GM19328 (cell line): ENCODE measurements at regions not wholly inside any gene's neighbourhood (a gene's known extent, or its start where the extent isn't known, plus 50 kb on each side); places are given as distances from the start of the nearest gene placed in this dataset.
"Not testable (repeated sequence)": the region's sequence is repeated elsewhere in the genome, so short reads cannot be mapped to it uniquely, and the experiment has no call there.

Source experiments
- ATAC-seq: cut with Tn5 transposase; IDR thresholded peaks from one replicate; pipeline ENCODE4 v1.9.1; 2021; ENCODE audit warnings: mild to moderate bottlenecking, moderate library complexity; ENCODE audit not compliant: unreplicated experiment

DNA sequence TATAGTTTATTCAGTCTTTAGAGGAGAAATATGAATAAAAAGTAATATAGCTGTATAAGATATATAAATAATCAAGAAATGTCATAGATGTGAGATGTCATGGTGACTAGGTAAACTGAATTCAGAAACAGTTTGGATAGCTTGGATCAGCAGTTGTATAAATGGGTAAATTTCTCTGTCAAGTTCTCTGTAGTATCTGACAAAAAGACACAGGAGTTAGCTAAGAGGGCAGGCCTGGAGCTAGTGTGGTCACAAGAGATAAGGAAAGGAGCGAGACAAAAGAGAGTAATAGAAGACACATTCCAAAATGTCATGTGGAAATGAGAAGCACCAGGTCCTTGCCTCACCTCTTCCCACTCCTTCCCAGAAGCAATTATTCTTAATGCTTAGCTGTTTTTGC, 349.0 kb downstream of the LMO7 start:
- no peak for ATAC-seq

DNA sequence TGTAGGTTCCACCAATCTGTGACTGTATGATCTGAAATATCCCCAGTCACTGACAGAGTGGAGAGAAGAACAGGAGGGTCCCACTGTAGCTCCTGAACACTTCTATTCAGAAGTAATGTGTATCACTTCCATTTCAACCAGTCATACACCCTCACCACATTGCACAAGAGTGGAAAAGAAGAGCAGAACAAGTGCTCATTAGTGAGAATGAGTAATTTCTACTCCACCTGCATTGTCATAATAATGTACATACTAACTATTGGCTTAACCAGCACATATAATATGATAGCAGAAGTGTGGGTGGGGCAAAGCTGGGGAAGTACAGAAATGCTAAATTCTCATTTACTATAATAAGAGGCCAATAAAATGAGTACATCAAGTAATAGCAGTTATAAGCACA, 342.7 kb downstream of the LMO7 start:
- no peak for ATAC-seq

DNA sequence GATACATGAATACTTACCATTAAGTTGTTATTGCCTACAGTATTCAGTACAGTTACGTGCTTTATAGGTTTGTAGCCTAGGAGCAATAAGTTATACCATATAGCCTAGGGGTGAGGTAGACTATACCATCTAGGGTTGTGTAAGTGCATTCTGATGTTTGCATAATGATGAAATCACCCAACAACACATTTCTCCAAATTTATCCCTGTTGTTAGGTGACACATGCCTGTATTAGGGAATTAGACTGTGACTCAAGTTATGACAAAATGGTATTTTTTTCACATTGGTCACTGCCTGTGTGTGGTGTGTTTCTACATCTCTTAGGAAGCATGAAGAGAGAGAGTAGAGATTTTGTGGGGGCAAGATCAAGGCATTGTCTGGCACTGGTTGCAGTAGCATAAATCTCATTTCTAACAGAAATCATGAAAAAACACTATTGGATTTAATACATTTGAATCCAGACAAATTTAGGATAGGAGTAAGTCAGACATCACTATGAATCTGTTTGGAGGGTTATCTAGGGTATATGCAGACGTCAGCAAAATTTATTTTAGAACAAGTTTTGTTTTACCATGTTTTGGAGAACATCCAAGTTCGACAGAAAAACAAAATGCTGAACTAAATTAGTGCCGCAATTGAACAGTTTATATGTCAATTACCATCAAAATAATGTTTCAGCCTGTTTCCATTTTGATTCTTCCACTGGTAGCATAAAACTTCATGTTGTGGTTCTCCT, 332.1 kb downstream of the LMO7 start:
- no peak for ATAC-seq

DNA sequence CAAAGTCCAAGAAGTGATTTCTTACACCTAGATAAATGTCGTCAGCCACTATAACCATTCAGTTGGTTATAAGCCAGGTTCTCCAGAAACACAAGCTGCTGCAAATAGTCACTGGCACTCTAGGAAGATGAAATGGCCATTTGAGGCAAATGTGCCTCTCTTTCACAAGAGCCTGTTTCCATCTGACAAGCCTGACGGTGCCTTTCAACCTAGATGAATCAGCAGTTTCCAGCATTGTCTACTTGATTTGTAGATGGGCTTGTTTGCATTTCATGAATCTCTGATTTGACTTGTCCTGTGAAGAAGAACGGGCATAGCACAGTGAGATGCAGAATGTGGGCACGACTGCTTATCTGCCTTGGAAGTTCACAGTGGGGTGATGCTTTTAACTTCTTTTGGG, 327.2 kb downstream of the LMO7 start:
- no peak for ATAC-seq

DNA sequence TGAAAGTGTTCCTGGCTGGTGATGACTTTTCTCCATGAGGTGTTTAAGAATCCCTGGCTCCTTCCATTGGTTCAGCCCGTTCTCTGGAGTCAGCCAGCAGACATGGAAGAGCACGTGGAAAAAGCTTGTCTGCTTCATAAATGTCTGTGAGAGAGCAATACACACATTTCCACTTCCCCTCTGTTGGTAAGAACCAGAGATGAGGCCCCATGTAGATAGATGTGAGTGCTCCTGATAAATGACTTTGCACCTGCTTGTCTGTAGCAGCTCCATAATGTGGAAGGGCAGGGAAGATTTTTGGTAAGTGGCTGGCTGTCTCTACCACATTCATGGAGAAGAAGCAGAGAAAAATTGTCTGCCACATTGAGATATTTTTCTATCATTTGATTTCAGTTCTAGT, 325.8 kb downstream of the LMO7 start:
- no peak for ATAC-seq

DNA sequence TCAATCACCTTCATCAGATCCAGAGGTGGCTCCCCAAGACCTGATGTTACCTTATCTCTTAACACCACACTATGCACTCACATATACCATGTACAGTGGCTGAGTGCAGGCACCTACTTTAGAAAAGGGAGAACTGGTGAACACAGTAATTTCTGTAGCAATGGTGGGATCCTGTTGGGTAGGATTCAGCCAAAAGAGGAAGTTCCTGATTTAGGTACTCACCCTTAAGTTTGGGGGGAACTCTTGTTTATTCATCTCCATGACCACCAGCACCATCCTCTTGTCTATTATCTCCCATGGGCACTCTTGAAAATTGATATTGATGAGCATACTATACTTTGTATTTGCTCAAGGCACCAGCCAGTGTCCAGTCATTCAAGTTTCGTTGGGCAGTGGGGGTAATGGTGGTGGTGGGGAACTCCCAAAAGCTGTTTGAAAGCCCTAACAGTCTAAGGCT, 324.4 kb downstream of the LMO7 start:
- ATAC-seq = peak; percentile 95

DNA sequence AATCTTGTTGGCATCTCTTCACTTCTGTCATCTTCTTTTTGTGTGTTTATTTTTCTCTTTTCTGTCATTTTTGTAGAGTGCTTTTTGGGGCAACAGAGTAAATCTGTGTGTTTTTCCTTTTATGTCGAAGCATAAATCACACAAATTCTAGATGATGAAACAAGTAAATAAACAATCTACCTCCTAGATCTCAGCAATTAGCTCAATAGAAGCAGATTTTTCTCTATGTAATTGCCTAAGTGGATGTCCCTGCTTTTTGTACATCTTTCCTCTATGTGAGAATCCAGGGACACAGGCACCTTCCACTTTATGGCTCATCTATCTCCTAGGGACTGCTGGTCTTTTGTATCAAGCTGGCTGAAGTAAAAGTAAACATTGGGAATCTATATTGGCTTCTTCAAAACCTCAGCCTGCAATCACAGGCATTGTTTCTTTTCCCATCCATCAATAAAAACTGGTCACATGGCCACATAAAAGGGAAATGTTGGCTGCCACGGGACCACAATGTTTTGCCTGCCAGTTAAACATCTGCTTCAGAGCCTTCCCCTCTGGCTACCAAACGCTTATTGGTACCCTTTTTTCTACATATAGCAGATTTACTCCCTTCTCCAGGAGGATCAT, 323.8 kb downstream of the LMO7 start:
- ATAC-seq = peak; percentile 14

DNA sequence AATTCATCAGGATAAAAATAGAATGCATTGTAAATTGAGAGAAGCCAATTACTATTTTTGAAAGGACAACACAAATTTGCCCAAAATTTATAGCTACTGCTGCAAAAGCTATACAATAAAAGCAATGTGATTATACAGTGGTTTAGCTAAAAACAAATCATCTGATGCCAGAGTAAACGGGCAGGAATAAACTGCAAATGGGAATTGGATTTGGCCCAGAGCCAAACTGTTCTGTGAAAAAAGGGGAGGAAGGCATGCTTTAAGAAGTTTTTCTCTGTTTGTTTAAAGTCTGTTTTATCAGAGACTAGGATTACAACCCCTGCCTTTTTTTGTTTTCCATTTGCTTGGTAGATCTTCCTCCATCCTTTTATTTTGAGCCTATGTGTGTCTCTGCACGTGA, 317.5 kb downstream of the LMO7 start:
- ATAC-seq = not testable (repeated sequence)

DNA sequence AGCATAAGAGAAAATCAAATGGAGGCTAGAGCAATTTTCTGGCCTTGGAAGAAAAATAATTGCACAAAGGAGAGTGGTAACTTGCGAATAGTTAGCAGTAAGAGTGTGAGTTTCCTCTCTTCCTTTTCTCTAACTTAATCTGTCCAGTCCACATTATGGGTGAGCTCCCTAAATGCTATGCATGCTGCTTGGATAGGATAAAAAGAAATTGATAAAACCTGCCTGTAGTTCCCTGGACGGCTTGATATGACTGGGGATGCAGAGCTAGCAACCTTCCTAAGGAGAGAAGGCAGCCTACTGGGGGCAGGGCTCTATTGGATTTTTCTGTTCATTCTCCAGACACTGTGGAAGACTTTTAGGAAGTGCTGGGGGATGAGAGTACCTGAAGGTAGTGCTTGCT, 311.3 kb downstream of the LMO7 start:
- ATAC-seq = no peak

DNA sequence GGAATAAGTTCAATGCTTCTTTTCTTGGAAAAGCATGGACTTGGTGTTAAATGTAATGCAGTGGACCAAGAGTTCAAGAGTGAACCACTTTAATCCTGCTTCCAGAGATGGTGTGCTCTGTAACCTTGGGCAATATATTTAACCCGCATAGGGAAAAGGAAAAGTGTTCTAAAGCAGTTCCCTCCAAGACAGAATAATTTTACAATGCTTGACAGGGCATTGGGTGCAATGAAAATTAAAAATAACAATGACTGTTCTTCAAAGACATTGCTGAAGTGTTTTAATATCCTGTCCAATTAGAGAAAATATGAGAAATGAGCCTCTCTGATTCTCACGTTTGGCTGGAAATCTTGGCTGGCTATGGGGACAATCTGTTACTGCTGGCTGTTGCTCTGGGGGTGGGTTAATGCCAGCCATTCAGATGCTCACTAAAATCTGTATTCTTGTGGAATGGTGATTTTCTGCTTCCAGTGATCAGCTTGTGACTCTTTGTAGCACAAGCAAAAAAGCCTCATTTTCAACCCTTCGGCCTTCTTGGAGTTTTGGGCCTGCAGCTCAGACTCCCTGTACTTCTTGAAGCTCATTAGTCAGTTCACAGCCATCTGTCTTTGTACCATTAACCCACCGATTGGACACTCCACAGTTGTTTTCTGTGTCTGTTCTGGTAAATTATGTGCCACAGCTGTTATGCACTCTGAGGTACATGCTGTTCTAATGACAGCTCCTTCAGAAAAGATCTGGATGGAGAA, 310.6 kb downstream of the LMO7 start:
- ATAC-seq = no peak

DNA sequence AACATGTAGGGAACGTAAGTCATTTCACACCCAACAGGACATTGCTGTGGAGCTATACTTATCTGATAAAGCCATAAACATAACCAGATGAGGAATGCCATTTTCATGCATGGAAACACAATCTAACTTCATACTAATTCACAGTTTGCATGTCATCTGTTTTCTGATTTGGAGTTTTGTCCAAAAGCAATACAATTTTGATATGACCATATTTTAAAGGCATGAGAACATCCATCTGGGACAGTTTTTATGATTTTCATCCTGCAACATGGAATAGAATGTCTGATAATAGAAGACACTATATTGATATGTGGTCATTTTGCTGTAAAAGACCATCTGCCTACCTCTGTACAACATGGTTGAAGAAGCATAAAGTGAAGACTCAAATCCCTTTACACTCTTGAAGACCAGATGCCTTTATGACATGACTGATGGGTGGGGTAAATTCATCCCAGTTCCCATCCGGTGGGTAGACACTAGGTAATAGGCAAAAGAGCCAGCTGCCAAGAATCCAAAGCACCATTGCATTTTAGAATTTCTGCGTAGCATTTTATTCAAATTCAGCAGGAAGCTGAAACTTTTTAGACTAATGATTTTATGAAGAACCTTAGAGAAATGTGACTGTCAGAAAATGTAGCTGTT, 309.8 kb downstream of the LMO7 start:
- ATAC-seq = no peak

DNA sequence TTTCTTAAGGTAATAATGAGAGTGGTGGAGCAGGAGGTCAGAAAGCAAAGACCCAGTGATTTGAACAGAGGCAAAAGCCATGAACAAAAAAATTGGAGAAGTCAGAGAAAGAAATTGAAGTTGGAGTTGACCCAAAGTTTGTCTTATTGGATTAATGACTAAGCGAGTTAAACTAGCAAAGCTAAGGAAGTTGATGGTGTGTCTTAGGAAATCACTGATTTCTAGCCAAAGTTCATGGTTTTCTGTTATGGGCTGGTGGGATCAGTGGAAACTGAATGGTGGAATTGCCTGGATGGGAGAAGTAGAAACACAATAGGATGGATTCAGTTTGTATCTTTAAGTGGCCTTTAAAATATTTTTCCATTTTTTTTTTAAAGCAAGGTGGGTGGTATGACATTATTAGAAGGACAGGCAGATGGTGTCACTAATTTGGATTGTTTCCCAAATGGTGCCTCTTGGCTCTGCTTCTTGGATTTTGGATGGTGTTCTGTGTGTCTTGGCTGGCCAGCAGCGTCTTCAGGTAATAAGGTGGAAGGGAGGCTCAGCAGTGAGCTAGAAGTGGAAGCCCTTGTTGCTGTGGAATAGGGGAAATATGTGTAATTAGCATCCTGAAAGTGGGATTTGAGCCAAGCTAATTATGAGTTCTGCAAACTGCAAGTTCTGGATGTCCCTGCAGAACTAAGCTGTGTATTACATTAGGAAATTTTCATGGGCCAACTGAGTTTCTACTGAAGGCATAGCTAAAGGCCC, 302.9 kb downstream of the LMO7 start:
- no peak for ATAC-seq

DNA sequence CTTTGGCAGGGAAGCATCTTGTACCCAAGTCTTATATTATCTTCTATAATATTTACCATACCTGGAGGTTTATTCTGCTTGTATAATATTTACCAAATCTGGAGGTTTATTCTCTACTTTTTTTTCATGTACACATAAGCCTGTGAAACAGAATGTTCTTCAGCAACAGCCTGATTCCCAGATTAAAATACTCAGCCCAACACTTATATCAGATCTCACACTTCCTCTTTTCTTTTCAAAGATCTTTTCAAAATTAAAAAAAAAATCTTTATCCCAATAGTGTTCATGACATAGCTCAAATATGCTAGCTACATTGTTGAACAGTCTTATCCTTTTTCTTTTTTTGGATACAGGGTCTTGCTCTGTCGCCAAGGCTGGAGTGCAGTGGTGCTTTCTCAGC, 300.7 kb downstream of the LMO7 start:
- no peak for ATAC-seq

DNA sequence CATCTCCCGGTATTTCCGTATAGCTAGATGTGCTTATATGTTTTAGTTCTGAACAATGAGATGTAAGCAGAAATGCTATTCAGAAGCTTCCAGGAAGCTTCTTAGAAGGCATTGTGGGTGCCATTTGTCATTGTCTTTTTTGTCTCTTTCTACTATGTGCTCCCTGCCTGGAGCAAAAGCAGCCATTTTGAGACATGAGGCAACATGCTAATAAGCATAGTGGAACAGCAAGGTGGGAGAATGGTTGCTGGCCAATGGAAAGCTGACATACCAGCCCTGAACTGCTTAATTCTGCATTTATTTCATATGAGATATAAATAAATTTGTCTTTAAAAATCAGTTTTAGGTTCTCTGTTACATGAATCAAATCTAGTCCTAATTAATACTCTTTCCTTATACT, 299.7 kb downstream of the LMO7 start:
- no peak for ATAC-seq

DNA sequence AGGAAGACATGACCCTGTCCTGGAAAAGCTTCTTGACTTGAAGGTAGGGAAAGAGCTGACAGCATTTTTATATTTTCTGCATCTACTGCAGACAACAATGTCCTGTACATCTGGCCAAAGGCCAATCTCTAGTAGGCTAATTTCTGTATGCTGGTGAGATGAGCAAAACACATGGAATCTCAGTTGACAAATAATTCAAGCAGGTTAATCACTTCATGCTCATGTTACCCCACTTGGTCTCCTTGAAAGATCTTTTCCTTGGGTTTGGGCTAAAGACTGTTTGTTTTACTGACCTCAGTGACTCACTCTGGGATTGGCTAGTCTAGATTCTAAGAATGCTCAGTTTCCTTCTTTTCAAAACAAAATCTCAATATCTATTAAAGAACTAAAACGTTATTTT, 298.8 kb downstream of the LMO7 start:
- no peak for ATAC-seq

DNA sequence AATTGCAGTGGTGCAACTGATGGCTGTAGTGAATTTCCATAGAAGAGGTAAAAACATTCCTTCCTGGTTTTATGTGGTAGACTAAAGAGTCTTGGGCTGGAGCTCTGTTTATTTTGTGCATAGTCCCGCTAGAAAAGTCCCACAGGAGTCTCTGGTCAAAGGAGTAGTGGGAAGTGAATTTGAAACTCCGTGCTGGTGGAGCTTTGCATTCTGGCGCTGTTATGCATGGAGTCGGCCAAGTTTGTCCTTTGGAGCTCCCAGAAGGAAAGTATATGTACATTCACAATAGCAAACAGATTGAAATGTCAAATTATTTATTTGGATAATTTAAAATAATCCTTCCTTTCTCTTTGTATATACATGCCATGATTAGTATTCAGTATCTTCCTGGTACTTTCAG, 296.5 kb downstream of the LMO7 start:
- no peak for ATAC-seq

DNA sequence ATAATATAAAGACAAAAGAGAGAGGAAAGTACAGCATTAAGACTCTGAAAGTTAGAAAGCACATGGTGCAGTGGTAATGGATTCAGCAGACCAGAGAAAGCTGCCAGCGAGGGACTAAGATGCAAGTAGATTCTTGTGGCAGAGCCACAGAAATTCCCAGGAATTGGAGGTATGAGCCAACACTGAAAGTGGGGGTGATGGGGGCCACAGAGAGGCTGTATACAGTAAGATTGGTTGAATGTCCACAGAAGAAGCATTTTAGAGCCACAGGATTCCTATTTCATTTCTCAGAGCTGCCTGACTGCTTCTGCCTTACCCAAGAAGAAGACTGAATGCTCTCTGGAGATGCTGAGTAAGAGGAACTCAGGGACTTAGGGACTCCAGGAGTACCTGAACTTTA, 295.0 kb downstream of the LMO7 start:
- no peak for ATAC-seq

DNA sequence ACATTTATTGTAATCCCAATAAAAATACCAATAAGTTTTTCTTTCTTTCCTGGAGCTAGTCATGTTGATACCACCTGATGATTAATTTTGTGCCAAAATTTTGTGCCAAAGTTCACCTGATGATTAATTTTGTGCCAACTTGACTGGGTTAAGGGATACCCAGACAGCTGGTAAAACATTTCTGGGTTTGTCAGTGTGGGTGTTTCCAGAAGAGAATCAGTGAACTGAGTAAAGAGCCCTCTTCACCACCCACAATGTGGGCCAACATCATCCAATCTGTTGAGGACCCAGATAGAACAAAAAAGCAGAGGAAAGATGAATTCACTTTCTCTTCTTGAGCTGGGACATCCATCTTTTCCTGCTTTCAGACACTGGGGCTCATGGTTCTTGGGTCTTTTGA, 292.9 kb downstream of the LMO7 start:
- ATAC-seq = no peak

DNA sequence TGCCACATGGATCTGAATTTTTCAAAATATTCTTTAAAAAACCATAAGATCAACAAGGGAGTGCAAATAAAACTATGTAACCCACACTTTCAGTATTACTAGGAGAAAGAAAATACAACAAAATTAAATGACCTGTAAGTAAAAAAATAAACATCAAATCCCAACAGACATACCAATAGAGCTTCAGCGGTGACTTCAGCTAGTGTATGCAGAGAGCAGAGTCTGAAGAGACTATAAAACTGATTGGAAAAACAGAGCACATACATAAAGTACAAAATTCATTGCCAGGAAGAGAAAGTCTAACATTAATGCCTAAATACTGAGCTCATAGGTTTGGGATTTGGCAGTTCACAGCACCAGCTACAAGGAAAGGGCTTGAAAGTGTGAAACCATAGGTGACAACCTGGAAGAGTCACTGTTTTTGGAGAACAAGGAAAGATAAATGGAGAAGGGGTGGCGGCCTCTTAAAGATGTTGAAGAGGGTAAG, 291.1 kb downstream of the LMO7 start:
- no peak for ATAC-seq

DNA sequence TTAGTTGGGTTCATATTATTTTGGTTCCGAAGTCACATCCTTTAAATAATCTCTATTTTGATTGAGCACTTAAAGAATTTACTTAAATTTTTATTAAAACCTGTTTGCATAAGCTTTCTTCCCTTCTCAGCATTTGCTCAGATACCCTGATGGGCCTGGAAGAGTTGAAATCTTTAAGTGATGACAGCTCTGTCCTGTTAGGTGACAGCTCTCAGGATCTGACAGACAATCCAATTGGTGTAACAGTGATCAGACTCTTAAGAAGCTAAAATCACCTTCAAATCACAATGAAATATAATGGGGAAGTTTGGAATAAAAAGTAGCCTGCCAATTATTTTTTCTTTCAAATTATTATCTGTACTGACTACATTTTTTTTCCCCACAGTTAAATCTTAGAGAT, 284.4 kb downstream of the LMO7 start:
- no peak for ATAC-seq
